IMR-90 (cell line): ENCODE measurements at regions not wholly inside any gene's neighbourhood (a gene's known extent, or its start where the extent isn't known, plus 50 kb on each side); places are given as distances from the start of the nearest gene placed in this dataset.

Source experiments
- ATAC-seq: fragments of 200-7000 bp; cut with Tn5 transposase; 2 replicates; pipeline ENCODE4 v1.9.1; 2020; ENCODE audit warnings: low read depth, mild to moderate bottlenecking, moderate library complexity
- BruUV-seq: library from RNA; stranded (reverse); fragments of 400-500 nt; replicated peaks from 2 replicates; lab custom pipeline; 2021; lab: Mats Ljungman, UMichigan
- CTCF ChIA-PET: fragments of 300-600 bp; formaldehyde crosslinking; extraction: SDS; loops from one replicate; lab custom pipeline; 2021; ENCODE audit warnings: antibody characterized with exemption; lab: Yijun Ruan, JAX
- POLR2A ChIA-PET: fragments of 300-600 bp; sonication (Branson Sonifier 250); formaldehyde crosslinking; loops from one replicate; lab custom pipeline; 2022; ENCODE audit warnings: antibody characterized with exemption; ENCODE audit not compliant: unreplicated experiment; lab: Charles Lee
- DNase-seq: peaks from one replicate; pipeline ENCODE4 v3.0.0; 2013
- H2AFZ ChIP-seq: replicated peaks from 2 replicates; pipeline ENCODE3; 2013; ENCODE audit warnings: low read length, mild to moderate bottlenecking; ENCODE audit not compliant: poor library complexity
- H2AK5ac ChIP-seq: 2 replicates; pipeline ENCODE4 v1.6.1; 2013; ENCODE audit warnings: low read depth, low read length, inconsistent platforms
- H2AK9ac ChIP-seq: replicated peaks from 2 replicates; pipeline ENCODE3; 2013; ENCODE audit warnings: mild to moderate bottlenecking, low read depth, low read length, moderate library complexity; ENCODE audit not compliant: poor library complexity
- H2BK120ac ChIP-seq: 2 replicates; pipeline ENCODE4 v1.6.1; 2013; ENCODE audit warnings: low read depth, low read length, inconsistent platforms
- H2BK15ac ChIP-seq: 3 replicates; pipeline ENCODE4 v1.6.1; 2013; ENCODE audit warnings: low read depth, low read length, inconsistent platforms
- H2BK20ac ChIP-seq: 2 replicates; pipeline ENCODE4 v1.6.1; 2013; ENCODE audit warnings: low read depth, mild to moderate bottlenecking, inconsistent platforms, low read length, moderate library complexity
- H2BK5ac ChIP-seq: 2 replicates; pipeline ENCODE4 v1.6.1; 2013; ENCODE audit warnings: mild to moderate bottlenecking, low read depth, low read length, inconsistent platforms; ENCODE audit not compliant: poor library complexity, severe bottlenecking
- H3K14ac ChIP-seq: replicated peaks from 2 replicates; pipeline ENCODE4 v1.6.1; 2013; ENCODE audit warnings: low read depth, low read length, inconsistent platforms
- H3K18ac ChIP-seq: 2 replicates; pipeline ENCODE4 v1.6.1; 2013; ENCODE audit warnings: low read depth, low read length, control low read depth
- H3K23ac ChIP-seq: 2 replicates; pipeline ENCODE4 v1.6.1; 2013; ENCODE audit warnings: low read depth, low read length, inconsistent platforms
- H3K27ac ChIP-seq: 2 replicates; pipeline ENCODE4 v1.5.1; 2013; ENCODE audit warnings: mild to moderate bottlenecking, control low read depth, low read length; ENCODE audit not compliant: insufficient read depth
- H3K27me3 ChIP-seq: 2 replicates; pipeline ENCODE4 v1.6.1; 2013; ENCODE audit warnings: low read length; ENCODE audit not compliant: control insufficient read depth, insufficient read depth
- H3K36me3 ChIP-seq: 2 replicates; pipeline ENCODE4 v1.6.1; 2013; ENCODE audit warnings: low read length, mixed read lengths; ENCODE audit not compliant: control insufficient read depth, insufficient read depth
- H3K4ac ChIP-seq: 2 replicates; pipeline ENCODE4 v1.6.1; 2013; ENCODE audit warnings: low read depth, low read length, inconsistent platforms
- H3K4me1 ChIP-seq: 2 replicates; pipeline ENCODE4 v1.6.1; 2013; ENCODE audit warnings: low read length, mixed read lengths; ENCODE audit not compliant: control insufficient read depth, insufficient read depth
- H3K4me2 ChIP-seq: 2 replicates; pipeline ENCODE4 v1.6.1; 2013; ENCODE audit warnings: low read depth, mild to moderate bottlenecking, control low read depth, low read length, moderate library complexity
- H3K4me3 ChIP-seq: 2 replicates; pipeline ENCODE4 v1.5.1; 2013; ENCODE audit warnings: low read depth, mild to moderate bottlenecking, control low read depth, low read length, moderate library complexity; ENCODE audit not compliant: insufficient read depth
- H3K56ac ChIP-seq: 2 replicates; pipeline ENCODE4 v1.6.1; 2013; ENCODE audit warnings: low read length, inconsistent platforms; ENCODE audit not compliant: insufficient read depth; ENCODE audit errors: extremely low read depth
- H3K79me1 ChIP-seq, 2 experiments: 2 replicates each; pipeline ENCODE4 v1.6.1; 2013; ENCODE audit warnings: low read length in 2 of 2, inconsistent platforms in 1 of 2, low read depth in 1 of 2
- H3K9ac ChIP-seq: 2 replicates; pipeline ENCODE4 v1.6.1; 2013; ENCODE audit warnings: low read depth, low read length, control low read depth
- H3K9me1 ChIP-seq: 2 replicates; pipeline ENCODE4 v1.6.1; 2013; ENCODE audit warnings: low read length, inconsistent platforms; ENCODE audit not compliant: insufficient read depth
- H3K9me3 ChIP-seq: 2 replicates; pipeline ENCODE4 v1.6.1; 2013; ENCODE audit warnings: low read length; ENCODE audit not compliant: control insufficient read depth, insufficient read depth
- H4K20me1 ChIP-seq: 2 replicates; pipeline ENCODE4 v1.6.1; 2013; ENCODE audit warnings: low read length, inconsistent platforms; ENCODE audit not compliant: insufficient read depth
- H4K5ac ChIP-seq: 2 replicates; pipeline ENCODE4 v1.6.1; 2013; ENCODE audit warnings: mild to moderate bottlenecking, low read depth, low read length, control low read depth
- H4K8ac ChIP-seq, 2 experiments: 2 replicates each; pipeline ENCODE4 v1.6.1; 2013; ENCODE audit warnings: low read depth in 2 of 2, low read length in 2 of 2, control low read depth in 1 of 2, inconsistent platforms in 1 of 2
- H4K91ac ChIP-seq: 2 replicates; pipeline ENCODE4 v1.6.1; 2013; ENCODE audit warnings: low read depth, low read length, inconsistent platforms; ENCODE audit not compliant: insufficient read depth
- CHD1 ChIP-seq: IDR thresholded peaks from 2 replicates; pipeline ENCODE4 v1.6.1; 2012; ENCODE audit warnings: low read depth, low read length, improper control_type of control experiment
- CTCF ChIP-seq: conservative IDR thresholded peaks from 2 replicates; pipeline ENCODE4 v1.5.1; 2012; ENCODE audit warnings: mild to moderate bottlenecking, low read depth, low read length, improper control_type of control experiment
- MAFK ChIP-seq: IDR thresholded peaks from 2 replicates; pipeline ENCODE4 v1.6.1; 2012; ENCODE audit warnings: low read depth, low read length, improper control_type of control experiment
- NFE2L2 ChIP-seq: fragments of 150-350 bp; IDR thresholded peaks from 2 replicates; pipeline ENCODE4 v1.6.1; 2016; ENCODE audit warnings: low read depth, mild to moderate bottlenecking, low read length
- WGBS, 2 experiments: methylation state at CpG; one replicate each; pipeline versions ENCODE4 v1.1.5 to v1.1.7; 2013; ENCODE audit warnings: missing lambda C conversion rate in 2 of 2; ENCODE audit not compliant: insufficient read length in 1 of 2; ENCODE audit errors: extremely low coverage in 2 of 2; 5-methylcytosine and 5-hydroxymethylcytosine counted together
- dilution Hi-C: fragments of 300-500 bp; cut with HindIII; formaldehyde crosslinking; loops from one replicate; pipeline ENCODE4 v1.14.3; 2018; ENCODE audit warnings: low sequenced_read_pairs; ENCODE audit not compliant: unreplicated experiment
- in situ Hi-C: fragments of 300-500 bp; cut with MboI; formaldehyde crosslinking; loops from 3 replicates; pipeline ENCODE4 v1.14.3; 2019; ENCODE audit warnings: low sequenced_read_pairs, inconsistent platforms, mixed read lengths
- intact Hi-C: fragments of 100-400 bp; cut with micrococcal nuclease; formaldehyde crosslinking; loops from 2 replicates; pipeline ENCODE4 v1.10.0; 2022
- TF ChIP-seq, protein P1 (sequence below): fragments of 150-350 bp; IDR thresholded peaks from 2 replicates; pipeline ENCODE4 v1.6.1; 2017; ENCODE audit warnings: mild to moderate bottlenecking, antibody characterized with exemption, low read length, low read depth

- TF ChIP-seq CTCF, result no peak
Measured at GRCh38 chr2:238645716-238646115, 202.2 kb upstream of the TWIST2 start (continued).

- no peak overlapping the region for H2AFZ ChIP-seq
- ATAC-seq (no peak), DNase-seq (no peak)
- WGBS, 2 experiments, result 80% methylated on average over 2 of the region's 4 CpGs; no CpG with 5 or more reads in 1 of the 2 experiments
- peaks cover 15% of the 10 kb centered on the region for H3K4me1 ChIP-seq
- H2AK5ac ChIP-seq, result no peak overlapping the region
- ChIA-PET CTCF (no interaction called here), POLR2A (no interaction called here)
- H3K4me3 ChIP-seq, result no peak overlapping the region
- H3K9ac ChIP-seq, result no peak overlapping the region
- no peaks in the 10 kb centered on the region for H3K9me3 ChIP-seq
- no peak overlapping the region for H3K23ac ChIP-seq
- H2BK15ac ChIP-seq, result no peak overlapping the region
- H3K36me3 ChIP-seq, result no peaks in the 10 kb centered on the region
- no peak overlapping the region for H4K91ac ChIP-seq
- intact Hi-C loops, result no loop called here
- H2BK120ac ChIP-seq, result no peak overlapping the region
- H4K20me1 ChIP-seq, result no peaks in the 10 kb centered on the region
- H3K56ac ChIP-seq, result no peak overlapping the region
- H3K27ac ChIP-seq, result no peak overlapping the region
- no peak overlapping the region for H3K14ac ChIP-seq
- H3K9me1 ChIP-seq, result peaks cover 18% of the 10 kb centered on the region
- H3K4ac ChIP-seq, result no peak overlapping the region
- H2BK20ac ChIP-seq, result no peak overlapping the region
- no peak overlapping the region for H4K8ac ChIP-seq
- H3K27me3 ChIP-seq, result peaks cover 2% of the 10 kb centered on the region
- no peak overlapping the region for H2AK9ac ChIP-seq
- H3K4me2 ChIP-seq, result no peak overlapping the region
- no peaks in the 10 kb centered on the region for H3K79me1 ChIP-seq
- TF ChIP-seq, protein P1, sequence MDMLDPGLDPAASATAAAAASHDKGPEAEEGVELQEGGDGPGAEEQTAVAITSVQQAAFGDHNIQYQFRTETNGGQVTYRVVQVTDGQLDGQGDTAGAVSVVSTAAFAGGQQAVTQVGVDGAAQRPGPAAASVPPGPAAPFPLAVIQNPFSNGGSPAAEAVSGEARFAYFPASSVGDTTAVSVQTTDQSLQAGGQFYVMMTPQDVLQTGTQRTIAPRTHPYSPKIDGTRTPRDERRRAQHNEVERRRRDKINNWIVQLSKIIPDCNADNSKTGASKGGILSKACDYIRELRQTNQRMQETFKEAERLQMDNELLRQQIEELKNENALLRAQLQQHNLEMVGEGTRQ, result no peak
- no peak for TF ChIP-seq CTCF
- TF ChIP-seq CHD1, result no peak
- TF ChIP-seq MAFK, result no peak
- no peak for TF ChIP-seq NFE2L2
- no peak overlapping the region for H3K18ac ChIP-seq
- H4K5ac ChIP-seq, result peak overlapping the region; percentile 39; the same call in 1 of the 2 replicates
- in situ Hi-C loops, result no loop called here
- no peak overlapping the region for H2BK5ac ChIP-seq
- dilution Hi-C loops, result no loop called here
- BruUV-seq, result no TSS peak
Measured at GRCh38 chr2:238646281-238646680, 201.6 kb upstream of the TWIST2 start.
